Erythroblast (primary cell): ENCODE measurements at regions not wholly inside any gene's neighbourhood (a gene's known extent, or its start where the extent isn't known, plus 50 kb on each side); places are given as distances from the start of the nearest gene placed in this dataset.

Experiments
- GATA1 ChIP-seq: IDR thresholded peaks from 2 replicates; pipeline ENCODE4 v1.6.1; 2011; ENCODE audit warnings: low read depth, mild to moderate bottlenecking, control low read depth, low read length, moderate library complexity
- POLR2A ChIP-seq: IDR thresholded peaks from 2 replicates; pipeline ENCODE4 v1.6.1; 2011; ENCODE audit warnings: mild to moderate bottlenecking, low read length

GRCh38 chr7:41869091-41869490 lies 166.2 kb upstream of the INHBA start:
- no peak for TF ChIP-seq POLR2A
- TF ChIP-seq GATA1 = no peak
